ENCODE measurements at regions not wholly inside any gene's neighbourhood (a gene's known extent, or its start where the extent isn't known, plus 50 kb on each side); places are given as distances from the start of the nearest gene placed in this dataset.

- TF ChIP-seq, protein P1, sequence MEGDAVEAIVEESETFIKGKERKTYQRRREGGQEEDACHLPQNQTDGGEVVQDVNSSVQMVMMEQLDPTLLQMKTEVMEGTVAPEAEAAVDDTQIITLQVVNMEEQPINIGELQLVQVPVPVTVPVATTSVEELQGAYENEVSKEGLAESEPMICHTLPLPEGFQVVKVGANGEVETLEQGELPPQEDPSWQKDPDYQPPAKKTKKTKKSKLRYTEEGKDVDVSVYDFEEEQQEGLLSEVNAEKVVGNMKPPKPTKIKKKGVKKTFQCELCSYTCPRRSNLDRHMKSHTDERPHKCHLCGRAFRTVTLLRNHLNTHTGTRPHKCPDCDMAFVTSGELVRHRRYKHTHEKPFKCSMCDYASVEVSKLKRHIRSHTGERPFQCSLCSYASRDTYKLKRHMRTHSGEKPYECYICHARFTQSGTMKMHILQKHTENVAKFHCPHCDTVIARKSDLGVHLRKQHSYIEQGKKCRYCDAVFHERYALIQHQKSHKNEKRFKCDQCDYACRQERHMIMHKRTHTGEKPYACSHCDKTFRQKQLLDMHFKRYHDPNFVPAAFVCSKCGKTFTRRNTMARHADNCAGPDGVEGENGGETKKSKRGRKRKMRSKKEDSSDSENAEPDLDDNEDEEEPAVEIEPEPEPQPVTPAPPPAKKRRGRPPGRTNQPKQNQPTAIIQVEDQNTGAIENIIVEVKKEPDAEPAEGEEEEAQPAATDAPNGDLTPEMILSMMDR (IDR thresholded peaks at IDR 0.05; ENCODE audit: insufficient read depth, low read length): no peak
- no peak for TF ChIP-seq POLR2AphosphoS5 (IDR thresholded peaks at IDR 0.05; ENCODE audit: low read depth)
- no peak for TF ChIP-seq REST (IDR thresholded peaks at IDR 0.05; ENCODE audit: insufficient replicate concordance, low read depth)
- no peak for TF ChIP-seq GABPA (IDR thresholded peaks at IDR 0.05; ENCODE audit: low read depth)
Measured at GRCh38 chrX:69088171-69088938, 76.9 kb downstream of the PJA1 start.

Data from HL-60 (cell line).